GM18502 (cell line): ENCODE measurements at regions not wholly inside any gene's neighbourhood (a gene's known extent, or its start where the extent isn't known, plus 50 kb on each side); places are given as distances from the start of the nearest gene placed in this dataset.
"Not testable (repeated sequence)": the region's sequence is repeated elsewhere in the genome, so short reads cannot be mapped to it uniquely, and the experiment has no call there.

Experiments
- ATAC-seq: cut with Tn5 transposase; IDR thresholded peaks from one replicate; pipeline ENCODE4 v1.9.1; 2021; ENCODE audit warnings: mild to moderate bottlenecking; ENCODE audit not compliant: unreplicated experiment, poor library complexity

- ATAC-seq = no peak
These were observed 267.2 kb upstream of the FSIP2 start for GRCh38 chr2:185471441-185471840.

GRCh38 chr2:185472574-185472973 lies 266.0 kb upstream of the FSIP2 start:
- ATAC-seq = no peak

GRCh38 chr2:185473838-185474237 lies 264.8 kb upstream of the FSIP2 start:
- ATAC-seq = no peak

GRCh38 chr2:185475914-185476313 lies 262.7 kb upstream of the FSIP2 start:
- ATAC-seq = no peak

- ATAC-seq = no peak
These were observed 261.2 kb upstream of the FSIP2 start for GRCh38 chr2:185477452-185477851.

- no peak for ATAC-seq
These were observed 254.0 kb upstream of the FSIP2 start for GRCh38 chr2:185484602-185485001.

- ATAC-seq = no peak
These were observed 236.3 kb upstream of the FSIP2 start for GRCh38 chr2:185502351-185502750.

- ATAC-seq = no peak
These were observed 230.9 kb upstream of the FSIP2 start for GRCh38 chr2:185507719-185508118.

GRCh38 chr2:185510060-185510459 lies 228.5 kb upstream of the FSIP2 start:
- ATAC-seq = no peak

- ATAC-seq = no peak
These were observed 226.7 kb upstream of the FSIP2 start for GRCh38 chr2:185511925-185512324.

GRCh38 chr2:185522472-185522871 lies 216.1 kb upstream of the FSIP2 start:
- ATAC-seq = no peak

GRCh38 chr2:185524242-185524641 lies 214.4 kb upstream of the FSIP2 start:
- ATAC-seq = not testable (repeated sequence)

GRCh38 chr2:185526161-185526560 lies 212.4 kb upstream of the FSIP2 start:
- no peak for ATAC-seq

- ATAC-seq = no peak
These were observed 206.9 kb upstream of the FSIP2 start for GRCh38 chr2:185531721-185532120.

- no peak for ATAC-seq
These were observed 200.9 kb upstream of the FSIP2 start for GRCh38 chr2:185537689-185538088.

GRCh38 chr2:185567196-185567595 lies 171.4 kb upstream of the FSIP2 start:
- ATAC-seq = no peak

- no peak for ATAC-seq
These were observed 170.7 kb upstream of the FSIP2 start for GRCh38 chr2:185567940-185568339.

- ATAC-seq = no peak
These were observed 160.3 kb upstream of the FSIP2 start for GRCh38 chr2:185578322-185578721.

- ATAC-seq = no peak
These were observed 155.4 kb upstream of the FSIP2 start for GRCh38 chr2:185583058-185583816.

GRCh38 chr2:185585165-185585564 lies 153.4 kb upstream of the FSIP2 start:
- not testable (repeated sequence) for ATAC-seq

- ATAC-seq = not testable (repeated sequence)
These were observed 147.3 kb upstream of the FSIP2 start for GRCh38 chr2:185591276-185591675.

- no peak for ATAC-seq
These were observed 130.7 kb upstream of the FSIP2 start for GRCh38 chr2:185607945-185608344.
